GM18508 (cell line): ENCODE measurements at regions not wholly inside any gene's neighbourhood (a gene's known extent, or its start where the extent isn't known, plus 50 kb on each side); places are given as distances from the start of the nearest gene placed in this dataset.

Experiments used
- ATAC-seq: cut with Tn5 transposase; IDR thresholded peaks from one replicate; pipeline ENCODE4 v1.9.1; 2021; ENCODE audit warnings: moderate number of reproducible peaks; ENCODE audit not compliant: insufficient read depth, unreplicated experiment

DNA sequence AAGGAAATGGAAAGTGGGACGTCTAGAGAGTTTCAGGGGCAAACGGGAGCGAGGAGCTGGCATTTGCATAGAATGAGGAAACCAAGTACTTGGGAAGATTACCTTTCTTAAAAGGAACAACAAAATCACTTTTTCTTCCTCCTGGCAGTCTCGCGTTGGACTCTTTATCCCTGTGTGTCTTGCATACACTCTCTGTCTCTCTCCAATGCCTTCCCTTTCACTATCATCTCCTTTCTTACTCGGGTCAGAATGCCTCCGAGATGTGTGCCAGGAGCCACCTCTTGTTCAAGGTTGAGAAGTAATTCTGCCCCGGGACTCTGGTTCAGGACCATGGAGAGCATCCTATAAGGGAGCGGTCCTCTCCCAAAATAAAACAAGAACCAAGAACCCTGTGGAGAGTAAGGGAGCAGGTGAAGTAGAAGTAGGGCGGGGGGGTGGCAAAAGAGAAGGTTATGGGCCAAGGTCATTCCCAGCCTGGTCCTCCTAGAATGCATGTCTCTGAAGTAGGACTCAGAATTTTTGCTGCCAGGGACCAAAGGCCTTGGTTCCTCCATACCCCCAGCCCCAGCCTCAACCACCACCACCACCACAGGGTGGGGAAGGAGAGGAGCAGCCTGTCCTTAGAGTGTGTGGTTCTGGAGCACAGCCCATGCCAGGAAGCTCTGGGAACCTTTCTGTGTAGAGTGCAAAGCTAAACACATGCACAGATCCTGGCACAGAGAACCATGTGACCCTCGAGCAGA, 72.1 kb upstream of the ARAP3 start:
- no peak for ATAC-seq

DNA sequence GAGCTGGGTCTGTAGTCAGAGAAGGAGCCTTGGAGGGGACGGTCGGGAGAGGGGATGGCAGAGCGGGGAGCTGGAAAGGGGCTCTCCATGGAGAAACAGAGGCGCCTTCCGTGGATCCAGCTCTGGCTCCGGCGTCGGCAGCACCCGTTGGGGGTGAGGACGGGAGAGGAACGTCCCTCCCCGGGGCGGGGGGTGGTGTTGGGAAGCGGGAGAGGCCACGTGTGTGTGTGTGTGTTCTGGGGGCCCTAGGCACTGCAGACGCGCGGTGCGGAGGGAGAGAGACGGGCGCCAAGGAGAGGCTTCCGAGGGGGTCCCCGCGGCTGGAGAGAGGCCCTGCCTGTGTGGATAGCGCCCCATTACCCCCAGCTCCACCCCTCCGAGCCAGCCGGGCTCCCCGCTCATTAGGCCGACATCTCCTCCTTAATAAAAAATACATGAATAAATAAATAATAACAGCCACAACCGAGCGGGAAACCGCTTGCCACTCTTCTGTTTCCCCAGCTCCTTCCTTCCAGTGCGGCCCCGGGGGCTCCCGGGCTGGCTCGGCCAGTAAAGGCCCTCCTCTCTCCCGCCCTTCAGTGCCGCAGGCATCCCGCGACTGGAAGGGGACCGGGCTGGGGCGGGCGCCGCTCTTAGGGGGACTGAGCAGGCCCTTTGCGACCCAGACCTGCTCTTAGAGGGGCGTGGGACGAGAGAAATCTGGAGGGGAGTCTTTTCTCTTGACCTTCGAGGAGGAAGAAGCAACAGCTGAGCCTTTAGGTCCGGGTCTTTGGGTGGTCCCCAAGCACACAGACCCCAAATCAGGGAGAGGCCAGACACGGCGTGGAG, 71.3 kb upstream of the ARAP3 start:
- no peak for ATAC-seq

DNA sequence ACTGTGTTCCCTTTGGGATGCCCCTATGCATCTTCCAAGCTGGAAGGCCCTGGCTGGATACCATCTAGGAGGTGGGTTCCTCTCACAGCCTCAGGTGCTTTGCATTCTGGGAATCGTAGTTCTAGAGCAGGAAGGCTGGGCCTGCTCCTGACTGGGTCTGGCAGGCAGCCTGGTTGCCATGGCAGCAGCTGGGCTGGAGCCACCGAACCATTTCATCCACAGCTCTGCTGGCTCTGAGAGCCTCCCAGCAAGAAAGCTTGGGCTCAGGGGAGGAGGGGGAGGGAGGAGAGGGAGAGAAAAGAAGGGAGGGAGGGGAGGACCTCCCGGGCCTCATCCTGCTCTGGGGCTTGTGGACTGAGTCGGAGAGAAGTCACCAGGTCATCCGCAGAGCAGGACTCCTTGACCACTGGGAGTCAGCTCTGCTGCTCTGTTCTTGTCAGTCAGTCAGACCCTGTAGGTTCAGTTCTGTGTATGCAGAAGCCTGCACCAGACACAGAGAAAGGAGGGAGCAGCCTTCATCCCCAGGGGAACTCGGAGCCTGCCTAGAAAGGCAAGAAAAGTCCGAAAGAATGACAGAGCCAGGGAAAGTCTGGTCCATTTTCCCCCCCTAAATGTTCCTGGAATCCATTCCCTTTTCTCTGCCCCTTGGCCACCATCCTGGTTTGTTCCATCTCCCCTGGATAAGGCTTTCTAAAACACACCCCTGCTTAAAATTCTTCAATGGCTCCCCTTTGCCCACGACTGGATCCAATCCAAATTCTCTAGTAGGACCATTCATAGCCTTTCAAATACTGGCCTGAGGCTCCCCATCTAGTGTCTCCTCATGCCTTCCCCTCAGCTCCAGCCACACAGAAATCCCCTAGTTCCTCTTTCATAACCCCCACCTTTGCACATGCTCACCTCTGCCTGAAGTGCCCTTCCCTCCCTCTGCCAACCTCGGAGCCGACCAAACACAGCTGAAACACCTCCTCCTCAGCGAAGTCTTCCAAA, 65.4 kb upstream of the ARAP3 start:
- peak; percentile 63 for ATAC-seq

DNA sequence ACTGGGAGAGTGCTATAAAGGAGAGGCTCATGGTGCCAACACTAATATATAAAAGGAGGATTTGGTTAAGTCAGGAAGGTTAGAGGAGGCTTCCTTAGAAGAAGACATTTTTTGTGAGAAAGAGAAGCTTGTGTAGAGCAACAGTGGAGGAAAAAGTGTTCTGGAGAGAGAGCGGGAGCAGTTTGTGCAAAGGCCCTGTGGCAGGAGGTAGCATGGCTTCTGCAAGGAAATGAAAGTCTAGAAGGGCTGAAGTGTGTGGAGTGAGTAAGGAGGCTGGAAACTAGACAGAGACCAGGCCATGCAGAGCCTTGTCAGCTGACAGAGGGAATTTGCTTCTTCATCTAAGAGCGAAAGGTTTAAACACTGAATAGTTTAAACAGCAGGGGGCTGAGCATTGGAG, 64.4 kb upstream of the ARAP3 start:
- no peak for ATAC-seq

DNA sequence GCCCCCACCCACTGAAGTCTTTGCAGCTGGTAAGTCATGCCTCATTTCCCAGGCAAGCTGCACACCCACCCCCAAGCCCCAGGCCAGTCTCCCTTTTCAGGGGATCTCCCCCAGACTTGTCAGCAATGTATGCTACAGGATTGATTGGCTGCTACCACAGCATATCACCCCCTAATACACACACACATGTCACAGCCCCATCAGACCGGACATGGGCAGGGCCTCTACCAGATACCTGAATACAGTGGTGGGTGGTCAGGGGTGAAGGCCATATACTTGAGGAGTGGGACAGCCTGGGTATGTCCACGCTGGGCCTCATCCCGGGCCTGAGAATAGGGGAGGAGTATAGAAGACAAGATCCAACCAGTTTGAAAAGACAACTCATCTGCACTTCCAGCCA, 63.4 kb upstream of the ARAP3 start:
- ATAC-seq: no peak

DNA sequence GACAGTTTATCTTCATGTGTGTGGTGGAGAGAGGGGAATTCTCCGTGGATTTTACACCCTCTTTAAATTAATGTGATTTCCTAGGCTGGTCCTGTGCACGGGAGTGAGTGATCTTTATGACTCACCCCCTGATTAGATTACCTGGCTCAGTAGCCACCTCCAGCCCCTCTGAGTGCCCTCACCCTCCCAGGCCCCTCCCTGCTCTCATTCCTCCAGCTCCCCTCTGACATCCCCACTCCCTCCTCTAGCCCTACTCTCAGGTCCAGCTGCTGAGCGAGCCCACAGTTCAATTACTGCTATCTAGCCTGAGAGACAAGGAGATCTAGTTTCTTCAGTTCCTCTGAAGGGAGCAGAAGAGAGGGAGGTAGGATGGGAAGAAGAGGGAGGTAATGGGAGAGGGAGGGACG, 61.8 kb upstream of the ARAP3 start:
- no peak for ATAC-seq

DNA sequence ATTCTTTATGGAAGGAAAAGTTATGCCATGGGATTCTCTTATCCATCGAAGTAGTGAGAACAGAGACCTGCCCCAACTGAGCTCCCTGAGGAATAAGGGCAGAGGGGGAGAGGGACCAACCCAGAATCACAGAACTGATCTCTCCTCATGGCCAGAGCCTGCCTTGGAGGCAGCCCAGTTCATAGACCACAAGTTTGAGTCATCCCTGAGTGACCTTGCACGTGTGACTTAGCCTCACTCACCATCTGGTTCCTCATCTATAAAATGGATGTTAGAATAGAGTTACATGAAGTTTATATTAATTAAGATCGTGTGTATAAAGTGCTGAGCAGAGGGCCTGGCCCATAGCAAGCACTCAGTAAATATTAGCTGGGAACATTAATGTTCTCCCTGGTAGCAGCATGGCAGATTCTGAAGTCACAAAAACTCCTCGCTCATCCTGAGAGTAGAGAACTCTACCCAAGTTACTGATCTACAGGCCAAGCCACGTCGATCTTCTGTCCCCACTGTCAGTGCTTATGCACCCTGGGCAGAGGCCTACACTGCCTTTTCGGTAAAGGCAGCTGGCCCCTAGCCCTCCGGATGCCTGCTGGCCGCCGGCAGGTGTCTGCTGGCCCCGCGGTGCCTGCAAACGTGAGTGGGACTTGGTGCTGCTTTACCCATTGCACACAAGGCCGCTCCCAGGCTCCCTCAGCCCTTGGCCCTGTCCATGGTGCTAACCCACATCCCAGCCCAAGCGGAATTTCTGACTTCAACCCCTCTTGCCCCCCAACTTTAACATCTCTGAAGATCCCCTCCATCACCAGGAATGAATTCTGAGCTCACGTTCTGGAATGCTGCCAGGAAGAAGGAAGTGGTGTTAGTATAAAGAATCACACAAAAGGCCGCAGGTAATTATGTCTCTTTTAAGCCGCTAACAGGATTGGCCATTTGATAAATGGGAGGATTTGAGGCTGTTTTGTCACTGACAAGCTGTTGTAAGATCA, 61.1 kb upstream of the ARAP3 start:
- no peak for ATAC-seq

DNA sequence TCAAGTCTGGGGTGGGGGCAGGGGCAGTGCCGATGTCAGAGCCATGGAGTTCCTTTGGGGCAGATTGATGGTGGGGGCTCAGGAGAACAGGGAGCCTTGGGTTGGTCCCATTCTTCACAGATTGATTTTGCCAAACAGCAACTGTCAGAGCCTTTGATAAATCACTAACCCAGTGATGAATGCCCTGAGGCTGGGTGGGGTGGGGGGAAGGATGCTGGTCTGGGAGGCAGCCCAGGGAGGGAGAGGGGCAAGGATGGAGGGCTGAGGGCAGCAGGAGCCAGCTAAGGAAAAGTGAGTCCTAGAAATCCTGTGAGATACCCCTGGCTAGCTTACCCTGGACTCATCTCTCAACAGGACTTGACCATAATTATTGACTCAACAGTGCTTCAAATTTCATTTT, 60.1 kb upstream of the ARAP3 start:
- ATAC-seq: no peak

DNA sequence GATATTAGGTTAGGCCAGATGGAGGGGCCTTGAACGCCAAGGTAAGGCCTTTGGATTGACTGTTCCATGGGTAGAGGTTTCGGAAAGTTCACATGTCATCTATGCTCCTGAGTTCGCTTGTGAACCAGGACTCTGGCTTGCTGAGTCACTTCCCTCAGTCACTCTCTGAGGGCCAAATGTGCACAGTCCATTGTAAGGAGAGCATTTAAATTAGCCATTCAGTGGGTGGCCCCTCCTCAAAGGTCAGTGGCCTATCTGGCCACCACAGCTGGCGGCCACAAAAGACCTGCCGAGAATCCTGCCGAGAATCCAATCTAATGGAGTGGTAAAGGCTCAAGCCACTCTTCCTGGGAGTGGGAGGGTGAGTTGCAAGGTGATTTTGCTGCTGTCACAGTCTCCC, 58.9 kb upstream of the ARAP3 start:
- no peak for ATAC-seq

DNA sequence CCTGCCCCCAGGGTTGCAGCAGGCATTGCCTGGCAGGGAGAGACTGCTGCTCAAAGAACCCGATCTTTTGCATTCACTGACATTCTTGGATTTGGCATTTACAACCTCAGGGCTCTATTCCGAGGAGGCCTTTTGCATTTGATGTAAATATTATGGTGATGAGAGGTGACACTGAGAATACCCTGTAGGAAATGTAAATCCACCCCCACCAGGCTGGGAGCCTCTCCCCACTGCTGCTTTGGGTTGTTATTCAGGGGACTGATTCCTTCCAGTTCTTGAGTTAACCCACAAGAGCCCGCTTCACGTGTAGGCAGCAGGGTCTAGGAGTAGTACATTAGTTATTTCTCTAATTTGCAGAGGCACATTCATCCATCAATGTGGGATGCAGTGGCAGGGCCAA, 55.5 kb upstream of the ARAP3 start:
- no peak for ATAC-seq

DNA sequence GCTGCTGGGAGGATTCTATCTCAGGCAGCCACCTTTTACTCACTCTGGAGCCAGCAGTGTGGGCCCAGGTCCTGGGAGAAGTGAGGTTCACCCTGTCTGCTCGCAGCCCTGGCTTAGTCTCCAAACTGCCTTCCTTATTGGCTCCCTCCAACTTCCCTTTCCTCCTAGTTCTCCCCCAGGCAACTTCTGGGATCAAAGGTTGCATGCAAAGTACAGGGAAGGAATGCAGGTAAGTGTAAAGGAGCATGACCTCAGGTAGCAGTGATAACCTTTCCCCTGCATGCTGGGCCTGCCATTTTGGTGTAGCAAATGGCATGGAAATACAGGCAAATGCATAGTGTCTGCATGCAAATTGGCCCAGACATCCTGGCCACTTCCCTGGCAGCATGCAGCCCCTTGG, 53.8 kb upstream of the ARAP3 start:
- no peak for ATAC-seq

DNA sequence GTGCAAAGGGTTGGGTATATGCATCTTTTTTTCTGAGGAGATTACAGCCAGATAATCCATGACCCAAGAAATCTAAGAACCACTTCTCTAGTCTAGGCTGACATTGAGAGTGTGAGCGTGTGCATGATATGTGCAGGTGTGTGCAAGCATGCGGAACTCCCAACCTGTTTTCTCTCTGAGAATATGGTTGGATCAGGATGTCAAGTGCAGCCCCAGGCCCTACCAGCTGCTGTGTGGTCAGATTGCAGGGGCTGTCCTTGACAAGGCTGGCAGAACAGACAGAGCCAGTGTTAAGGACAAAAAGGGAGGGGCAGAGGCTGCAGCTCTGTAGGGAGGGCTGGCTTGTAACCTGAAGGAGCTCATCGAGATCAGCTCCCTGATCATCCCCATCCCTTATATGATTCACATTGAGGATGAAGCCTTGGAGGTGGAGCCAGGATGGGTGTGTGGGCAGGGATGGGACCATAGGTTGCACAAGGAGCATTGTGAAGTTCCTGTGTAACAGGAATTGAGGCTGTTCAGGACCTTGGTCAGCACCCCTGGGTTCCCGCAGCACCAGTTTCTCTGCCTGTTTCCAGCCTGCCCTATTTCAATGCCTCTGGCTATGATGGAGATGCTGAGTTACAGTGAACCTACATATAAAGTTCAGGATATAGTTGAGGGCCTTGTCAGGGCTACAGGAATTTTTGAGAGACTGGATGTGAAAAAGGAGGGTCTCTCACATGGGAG, 52.6 kb upstream of the ARAP3 start:
- no peak for ATAC-seq

DNA sequence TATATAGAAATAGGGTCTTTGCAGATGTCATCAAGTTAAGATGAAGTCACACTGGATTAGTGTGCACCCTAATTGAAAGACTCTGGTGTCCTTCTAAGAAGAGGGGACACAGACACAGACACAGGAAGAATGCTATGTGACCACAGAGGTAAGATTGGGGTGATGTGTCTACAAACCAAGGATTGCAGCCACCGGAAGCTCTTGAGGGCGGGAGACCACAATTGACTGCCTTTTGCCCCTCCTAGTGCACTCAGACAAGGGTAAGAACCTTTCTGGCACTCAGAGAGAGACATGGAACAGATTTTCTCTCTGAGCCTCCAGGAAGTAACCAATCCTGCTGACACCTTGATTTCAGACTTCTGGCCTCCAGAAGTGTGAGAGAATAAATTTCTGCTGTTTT, 51.2 kb upstream of the ARAP3 start:
- ATAC-seq: no peak

DNA sequence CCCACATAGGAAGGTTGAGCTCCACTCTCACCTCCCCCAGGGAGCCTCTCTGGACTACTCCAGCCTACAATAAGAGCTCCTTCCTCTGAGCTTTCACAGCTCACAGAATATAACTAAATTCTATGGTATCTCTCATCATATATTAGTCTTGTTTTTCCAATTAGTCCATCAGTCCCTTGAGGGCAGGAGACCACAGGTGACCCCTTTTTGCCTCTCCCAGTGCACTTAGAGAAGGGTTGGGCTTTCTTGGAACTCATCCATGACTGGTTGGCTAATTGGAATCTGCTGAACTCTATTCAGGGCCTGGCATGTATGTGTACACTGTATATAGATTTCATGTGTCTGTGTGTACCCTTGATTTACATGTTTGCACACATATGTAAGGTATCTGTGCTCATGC, 50.4 kb upstream of the ARAP3 start:
- ATAC-seq: no peak
